Endothelial cell of umbilical vein (primary cell): ENCODE measurements at regions not wholly inside any gene's neighbourhood (a gene's known extent, or its start where the extent isn't known, plus 50 kb on each side); places are given as distances from the start of the nearest gene placed in this dataset.

ENCODE experiments used
- EZH2 ChIP-seq: IDR thresholded peaks from 2 replicates; pipeline ENCODE4 v1.6.1; 2012; ENCODE audit warnings: borderline replicate concordance, low read depth, mild to moderate bottlenecking, moderate library complexity, low read length, inconsistent platforms; ENCODE audit not compliant: severe bottlenecking
- FOS ChIP-seq: IDR thresholded peaks from 2 replicates; pipeline ENCODE4 v1.6.1; 2011; ENCODE audit warnings: mild to moderate bottlenecking, low read length, moderate library complexity, borderline replicate concordance; ENCODE audit not compliant: insufficient read depth
- GATA2 ChIP-seq: IDR thresholded peaks from 2 replicates; pipeline ENCODE4 v1.7.0; 2011; ENCODE audit warnings: low read depth, mild to moderate bottlenecking, moderate library complexity, mixed read lengths, low read length; ENCODE audit not compliant: insufficient read length, insufficient read depth
- JUN ChIP-seq: IDR thresholded peaks from 2 replicates; pipeline ENCODE4 v1.6.1; 2011; ENCODE audit warnings: borderline replicate concordance, low read depth; ENCODE audit not compliant: insufficient read length, insufficient read depth
- MAX ChIP-seq: IDR thresholded peaks from 2 replicates; pipeline ENCODE4 v1.6.1; 2011; ENCODE audit not compliant: insufficient read depth, insufficient read length
- MYC ChIP-seq: IDR thresholded peaks from one replicate; pipeline ENCODE4 v1.6.1; 2011; ENCODE audit warnings: mild to moderate bottlenecking, low read depth, low read length
- POLR2A ChIP-seq: IDR thresholded peaks from 2 replicates; pipeline ENCODE4 v1.6.1; 2012; ENCODE audit warnings: low read depth, mild to moderate bottlenecking, control low read depth, low read length
- POLR2AphosphoS5 ChIP-seq: IDR thresholded peaks from 2 replicates; pipeline ENCODE4 v1.6.1; 2012; ENCODE audit warnings: low read depth, mild to moderate bottlenecking, control low read depth, low read length, moderate library complexity; ENCODE audit not compliant: insufficient read depth
- TF ChIP-seq, protein P1 (sequence below), 2 donors: IDR thresholded peaks; 1 replicate in 1 of 2; 2 replicates in 1 of 2; pipeline ENCODE4 v1.5.1; 2011; ENCODE audit warnings: low read length in 2 of 2, mild to moderate bottlenecking in 2 of 2, moderate library complexity in 2 of 2, control low read depth in 1 of 2, inconsistent platforms in 1 of 2, low read depth in 1 of 2; ENCODE audit not compliant: insufficient read depth in 1 of 2; ENCODE audit errors: extremely low read depth in 1 of 2

DNA sequence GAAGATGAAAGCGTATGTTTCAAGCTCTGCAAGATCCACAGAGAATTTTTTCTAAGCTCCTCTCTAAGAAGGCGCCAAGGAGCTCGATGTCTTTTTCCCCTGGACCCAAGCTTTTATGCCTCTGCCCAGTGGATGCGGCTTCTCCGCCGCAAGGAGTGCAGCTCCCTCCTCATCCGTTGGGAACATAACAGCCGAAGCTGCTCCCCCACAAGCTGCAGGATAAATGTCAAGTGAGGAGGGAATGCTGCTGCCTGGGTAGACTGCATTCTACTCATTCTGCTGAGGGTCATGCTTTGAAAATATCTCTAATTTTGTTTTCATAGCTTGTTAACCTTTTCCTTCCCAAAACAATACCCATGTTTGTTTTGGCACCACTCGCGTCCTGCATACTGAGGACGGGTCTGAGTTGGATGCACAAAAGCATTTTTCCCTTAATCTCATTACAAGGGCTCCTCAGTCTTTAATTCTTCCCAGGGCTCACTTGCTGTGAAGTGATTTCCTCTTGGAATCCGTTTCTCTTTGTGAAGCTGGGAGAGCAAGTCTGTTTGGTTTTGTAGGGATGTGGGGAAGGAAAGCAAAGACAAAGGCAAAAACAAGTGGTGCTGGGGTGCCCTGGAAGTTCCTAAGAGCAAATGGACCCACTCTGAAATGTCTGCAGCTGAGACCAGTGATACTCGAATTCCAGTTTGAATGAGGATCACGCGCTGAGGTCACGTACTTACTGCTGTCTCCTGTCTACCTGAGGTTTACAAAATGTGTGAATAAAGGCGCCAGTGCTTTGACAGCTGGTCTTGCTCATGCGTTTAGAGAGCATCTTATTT is 134.0 kb upstream of the IRF2BP2 start:
- TF ChIP-seq, protein P1, sequence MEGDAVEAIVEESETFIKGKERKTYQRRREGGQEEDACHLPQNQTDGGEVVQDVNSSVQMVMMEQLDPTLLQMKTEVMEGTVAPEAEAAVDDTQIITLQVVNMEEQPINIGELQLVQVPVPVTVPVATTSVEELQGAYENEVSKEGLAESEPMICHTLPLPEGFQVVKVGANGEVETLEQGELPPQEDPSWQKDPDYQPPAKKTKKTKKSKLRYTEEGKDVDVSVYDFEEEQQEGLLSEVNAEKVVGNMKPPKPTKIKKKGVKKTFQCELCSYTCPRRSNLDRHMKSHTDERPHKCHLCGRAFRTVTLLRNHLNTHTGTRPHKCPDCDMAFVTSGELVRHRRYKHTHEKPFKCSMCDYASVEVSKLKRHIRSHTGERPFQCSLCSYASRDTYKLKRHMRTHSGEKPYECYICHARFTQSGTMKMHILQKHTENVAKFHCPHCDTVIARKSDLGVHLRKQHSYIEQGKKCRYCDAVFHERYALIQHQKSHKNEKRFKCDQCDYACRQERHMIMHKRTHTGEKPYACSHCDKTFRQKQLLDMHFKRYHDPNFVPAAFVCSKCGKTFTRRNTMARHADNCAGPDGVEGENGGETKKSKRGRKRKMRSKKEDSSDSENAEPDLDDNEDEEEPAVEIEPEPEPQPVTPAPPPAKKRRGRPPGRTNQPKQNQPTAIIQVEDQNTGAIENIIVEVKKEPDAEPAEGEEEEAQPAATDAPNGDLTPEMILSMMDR (IDR thresholded peaks at IDR 0.05; ENCODE audit: extremely low read depth in 1 of 2, insufficient read depth in 1 of 2, low read depth in 1 of 2, low read length in 2 of 2), result peak in 1 of 2 donors; percentile 15
- TF ChIP-seq MAX (no peak), JUN (peak; percentile 46), POLR2AphosphoS5 (peak; percentile 99), EZH2 (no peak), POLR2A (peak; percentile 91), MYC (peak; percentile 58), GATA2 (peak; percentile 97), FOS (peak; percentile 57)
